Esophagus (tissue), 2 donors: ENCODE measurements at regions not wholly inside any gene's neighbourhood (a gene's known extent, or its start where the extent isn't known, plus 50 kb on each side); places are given as distances from the start of the nearest gene placed in this dataset.

Experiments used
- H3K27ac ChIP-seq, 2 donors: one replicate each; pipeline ENCODE4 v1.5.1; 2013; ENCODE audit warnings: low read depth in 2 of 2, mild to moderate bottlenecking in 2 of 2, inconsistent platforms in 1 of 2, low read length in 1 of 2, moderate library complexity in 1 of 2
- H3K27me3 ChIP-seq, 2 donors: one replicate each; pipeline ENCODE4 v1.6.1; 2013; ENCODE audit warnings: low read length in 2 of 2, control low read depth in 1 of 2, mild to moderate bottlenecking in 1 of 2; ENCODE audit not compliant: insufficient read depth in 2 of 2, control insufficient read depth in 1 of 2
- H3K36me3 ChIP-seq, 2 donors: one replicate each; pipeline ENCODE4 v1.6.1; 2013; ENCODE audit warnings: low read length in 1 of 2; ENCODE audit not compliant: control insufficient read depth in 2 of 2, insufficient read depth in 2 of 2
- H3K4me1 ChIP-seq, 2 donors: one replicate each; pipeline ENCODE4 v1.6.1; 2013; ENCODE audit warnings: low read length in 1 of 2; ENCODE audit not compliant: control insufficient read depth in 2 of 2, insufficient read depth in 2 of 2
- H3K4me3 ChIP-seq, 2 donors: one replicate each; pipeline ENCODE4 v1.5.1; 2013; ENCODE audit warnings: low read length in 2 of 2, mild to moderate bottlenecking in 2 of 2, low read depth in 1 of 2, moderate library complexity in 1 of 2
- H3K9me3 ChIP-seq, 2 donors: one replicate each; pipeline ENCODE4 v1.6.1; 2013; ENCODE audit warnings: mild to moderate bottlenecking in 2 of 2, low read depth in 1 of 2, low read length in 1 of 2, moderate library complexity in 1 of 2; ENCODE audit not compliant: control insufficient read depth in 2 of 2, insufficient read depth in 1 of 2
- WGBS, 2 donors: extraction: QIAGEN DNeasy Blood & Tissue Kit; methylation state at CpG; one replicate each; pipeline ENCODE4 v1.1.7; 2013; 5-methylcytosine and 5-hydroxymethylcytosine counted together
- donor health status: healthy with polysubstance abuse.
- donor health status: Bipolar disorder and iron deficiency.

DNA sequence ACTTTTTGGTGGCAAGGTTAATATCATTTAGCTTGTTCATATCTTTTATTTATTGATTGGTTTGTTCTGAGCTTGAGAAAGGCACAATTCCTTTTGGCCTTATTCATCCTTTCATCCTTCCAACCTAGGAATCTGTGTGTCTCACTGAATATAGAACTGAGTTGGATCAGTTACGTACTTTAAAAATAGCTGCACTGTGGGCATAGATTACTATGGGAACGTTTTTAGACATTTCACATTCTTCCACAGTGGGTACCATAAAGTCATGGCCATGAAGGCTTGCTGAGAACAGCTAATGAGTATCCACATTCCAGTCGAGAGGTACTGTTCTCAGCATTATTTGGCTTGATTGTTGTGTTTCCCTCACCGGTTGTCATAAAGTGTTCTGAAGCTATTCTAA lies 217.0 kb upstream of the DKK2 start:
- H3K4me1 ChIP-seq, result no peaks in the 10 kb centered on the region
- no peaks in the 10 kb centered on the region for H3K36me3 ChIP-seq
- H3K27me3 ChIP-seq, result no peaks in the 10 kb centered on the region
- WGBS, 2 donors, result 74 to 76% methylated on average over 4 of the region's 4 CpGs
- H3K4me3 ChIP-seq, result no peak overlapping the region
- H3K9me3 ChIP-seq, result no peaks in the 10 kb centered on the region
- H3K27ac ChIP-seq, result no peak overlapping the region

DNA sequence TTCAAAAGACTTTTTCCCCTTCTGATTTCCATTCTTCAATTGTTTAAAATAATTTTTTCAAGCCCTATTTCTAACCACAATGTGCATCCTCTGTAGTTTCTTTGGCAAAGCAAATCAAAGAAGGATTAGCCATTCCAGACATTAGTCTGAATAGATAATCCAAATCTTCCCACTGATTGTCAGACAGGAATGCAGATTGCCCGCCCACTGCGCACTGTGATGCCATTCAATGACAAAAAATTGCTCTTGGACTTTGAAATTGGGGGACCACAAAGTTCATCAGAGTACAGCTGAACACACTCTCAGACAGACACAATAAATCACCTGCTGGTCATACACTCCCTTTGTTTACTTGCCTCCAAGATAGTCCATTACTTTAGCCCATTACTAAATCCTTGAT lies 216.5 kb upstream of the DKK2 start:
- H3K27me3 ChIP-seq, result no peaks in the 10 kb centered on the region
- H3K4me3 ChIP-seq, result no peak overlapping the region
- H3K4me1 ChIP-seq, result no peaks in the 10 kb centered on the region
- WGBS, 2 donors, result 83 to 86% methylated on average over 2 of the region's 2 CpGs
- no peaks in the 10 kb centered on the region for H3K9me3 ChIP-seq
- no peak overlapping the region for H3K27ac ChIP-seq
- H3K36me3 ChIP-seq, result no peaks in the 10 kb centered on the region

DNA sequence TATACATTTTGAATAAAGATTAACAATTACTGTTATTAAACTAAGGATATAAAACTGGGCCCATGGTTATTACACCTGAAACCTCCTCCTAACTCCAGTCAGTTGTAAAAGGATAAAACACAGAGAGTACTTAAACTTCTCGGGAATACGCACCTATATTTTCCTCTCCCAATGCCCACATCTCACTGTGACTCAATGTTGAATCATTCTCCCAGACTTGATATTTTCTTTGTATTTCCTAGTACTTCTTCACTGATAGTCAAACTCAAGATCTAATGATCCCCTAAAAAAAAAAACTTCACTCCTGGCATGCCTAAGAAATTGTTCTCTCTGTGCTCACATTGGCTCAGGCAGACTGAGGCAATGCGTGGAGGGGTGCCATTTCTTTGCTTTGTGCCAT lies 212.5 kb upstream of the DKK2 start:
- H3K27ac ChIP-seq, result no peak overlapping the region
- WGBS, 2 donors, result 64 to 65% methylated on average over 3 of the region's 3 CpGs
- no peaks in the 10 kb centered on the region for H3K4me1 ChIP-seq
- H3K36me3 ChIP-seq, result no peaks in the 10 kb centered on the region
- no peaks in the 10 kb centered on the region for H3K27me3 ChIP-seq
- H3K9me3 ChIP-seq, result no peaks in the 10 kb centered on the region
- no peak overlapping the region for H3K4me3 ChIP-seq

DNA sequence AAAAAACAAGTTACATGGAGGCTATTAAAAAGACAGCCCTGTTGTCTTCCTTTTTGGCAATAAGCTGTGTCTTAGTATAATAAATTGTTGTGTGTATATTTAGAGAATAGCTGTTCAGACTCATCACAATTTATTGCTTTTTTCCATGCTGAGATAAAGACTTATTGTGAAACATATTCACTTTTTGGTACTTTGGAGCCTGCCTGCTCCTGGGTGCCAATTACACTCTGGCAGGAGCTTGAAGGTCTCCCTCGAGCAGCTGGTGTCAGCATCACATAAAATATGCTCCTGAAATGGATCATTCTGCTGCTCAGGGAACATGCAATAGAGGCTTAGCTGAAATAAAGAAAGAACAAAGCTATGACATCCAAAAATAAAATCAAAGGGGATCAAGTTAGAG lies 211.6 kb upstream of the DKK2 start:
- Histone ChIP-seq H3K4me1 (no peaks in the 10 kb centered on the region), H3K27me3 (no peaks in the 10 kb centered on the region), H3K27ac (no peak overlapping the region), H3K4me3 (no peak overlapping the region), H3K9me3 (no peaks in the 10 kb centered on the region), H3K36me3 (no peaks in the 10 kb centered on the region)
- WGBS, 2 donors, result 19 to 26% methylated on average over 1 of the region's 1 CpG

DNA sequence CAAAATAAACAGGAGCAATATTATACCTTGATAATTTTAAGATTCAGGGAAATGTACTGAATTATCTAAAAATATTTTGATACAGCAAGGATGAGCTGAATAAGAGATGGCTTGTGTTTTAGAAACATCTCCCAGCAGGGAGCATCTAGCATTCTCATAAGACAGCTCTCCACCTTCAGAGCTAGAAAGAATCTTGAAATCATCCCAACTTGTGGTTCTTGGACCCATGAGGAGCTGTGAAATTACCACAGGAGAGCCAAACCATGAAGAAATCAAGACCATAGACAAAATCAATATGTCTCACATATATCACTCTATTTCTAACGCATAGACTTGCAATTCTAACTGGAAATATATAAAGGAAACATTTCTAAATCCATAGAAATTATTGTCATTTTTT lies 210.6 kb upstream of the DKK2 start:
- 86 to 91% methylated on average over 1 of the region's 1 CpG for WGBS, 2 donors
- Histone ChIP-seq H3K4me3 (no peak overlapping the region), H3K9me3 (no peaks in the 10 kb centered on the region), H3K27me3 (no peaks in the 10 kb centered on the region), H3K4me1 (no peaks in the 10 kb centered on the region), H3K27ac (no peak overlapping the region), H3K36me3 (no peaks in the 10 kb centered on the region)

DNA sequence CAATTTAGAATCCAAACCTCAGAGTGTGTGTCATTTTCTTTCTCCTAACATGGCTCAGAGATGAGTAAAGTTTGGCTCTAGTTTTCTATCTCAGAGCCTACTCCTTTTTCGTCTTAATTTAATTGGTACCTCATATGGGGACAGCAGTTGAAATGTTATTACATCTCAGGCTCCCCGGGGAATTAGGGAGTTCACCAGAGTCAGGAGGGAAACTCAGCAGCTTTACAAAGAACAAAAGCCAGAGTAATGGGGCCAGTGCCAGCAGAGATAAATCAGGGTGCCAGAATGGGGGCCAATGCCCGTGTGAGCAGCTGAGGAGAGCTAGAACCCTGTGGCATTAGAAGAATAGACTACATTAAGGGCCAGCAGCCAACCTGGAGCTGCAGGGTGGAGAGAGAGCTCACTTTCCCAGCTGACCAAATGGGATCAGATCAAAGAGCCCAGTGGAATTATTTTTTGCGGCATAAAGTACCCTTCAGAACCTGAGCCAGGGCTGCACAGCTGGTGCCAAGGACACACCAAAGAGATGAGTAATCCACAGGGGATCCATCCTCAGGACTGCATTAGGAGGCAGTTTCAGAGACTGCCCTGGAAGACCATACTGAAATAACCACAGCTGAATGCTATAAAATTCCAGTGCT lies 207.1 kb upstream of the DKK2 start:
- 34 to 49% methylated on average over 4 of the region's 4 CpGs for WGBS, 2 donors
- Histone ChIP-seq H3K4me1 (no peaks in the 10 kb centered on the region), H3K27ac (no peak overlapping the region), H3K27me3 (no peaks in the 10 kb centered on the region), H3K36me3 (no peaks in the 10 kb centered on the region), H3K9me3 (no peaks in the 10 kb centered on the region), H3K4me3 (no peak overlapping the region)

DNA sequence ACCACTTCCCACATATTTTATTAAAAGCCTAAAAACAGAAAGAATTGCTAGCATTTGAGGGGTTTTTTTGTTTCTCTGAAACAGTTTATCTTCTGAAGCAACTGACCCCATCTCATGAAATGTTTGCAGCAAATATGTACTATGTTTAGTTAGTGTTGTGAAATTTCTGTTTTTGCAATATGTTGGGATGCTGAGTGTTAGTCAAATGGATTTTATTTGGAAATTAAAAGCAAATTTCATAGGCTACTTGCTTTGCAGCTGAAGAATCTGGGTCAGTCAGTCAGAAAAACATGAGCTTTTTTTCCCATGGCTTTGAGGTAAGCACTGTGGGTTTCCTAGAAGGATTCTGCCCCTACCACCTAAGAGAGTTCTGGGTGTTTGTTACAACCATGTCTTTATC lies 184.9 kb upstream of the DKK2 start:
- H3K36me3 ChIP-seq, result no peaks in the 10 kb centered on the region
- no peaks in the 10 kb centered on the region for H3K9me3 ChIP-seq
- no peak overlapping the region for H3K27ac ChIP-seq
- no peaks in the 10 kb centered on the region for H3K27me3 ChIP-seq
- no peaks in the 10 kb centered on the region for H3K4me1 ChIP-seq
- H3K4me3 ChIP-seq, result no peak overlapping the region

DNA sequence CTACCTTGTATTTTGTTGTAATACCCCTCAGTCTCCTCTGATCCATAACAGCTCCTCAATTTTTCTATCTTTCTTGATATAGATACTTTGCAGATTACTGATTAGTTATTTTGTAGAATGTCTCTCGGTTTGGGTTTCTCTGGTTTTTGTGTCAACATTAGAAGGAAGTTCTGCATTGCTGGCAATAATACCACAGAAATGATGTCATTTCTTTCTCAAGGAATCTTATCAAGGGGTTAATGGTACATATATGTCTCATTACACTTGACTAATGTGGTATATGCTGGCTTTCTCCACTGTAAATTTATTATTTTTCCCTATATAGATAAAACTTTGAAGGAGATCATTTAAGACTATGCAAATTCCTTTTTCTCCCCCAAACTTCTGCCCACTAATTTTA lies 183.6 kb upstream of the DKK2 start:
- H3K27me3 ChIP-seq, result no peaks in the 10 kb centered on the region
- no peaks in the 10 kb centered on the region for H3K4me1 ChIP-seq
- H3K36me3 ChIP-seq, result no peaks in the 10 kb centered on the region
- no peaks in the 10 kb centered on the region for H3K9me3 ChIP-seq
- WGBS, 2 donors, result 64 to 67% methylated on average over 1 of the region's 1 CpG
- no peak overlapping the region for H3K4me3 ChIP-seq
- no peak overlapping the region for H3K27ac ChIP-seq

DNA sequence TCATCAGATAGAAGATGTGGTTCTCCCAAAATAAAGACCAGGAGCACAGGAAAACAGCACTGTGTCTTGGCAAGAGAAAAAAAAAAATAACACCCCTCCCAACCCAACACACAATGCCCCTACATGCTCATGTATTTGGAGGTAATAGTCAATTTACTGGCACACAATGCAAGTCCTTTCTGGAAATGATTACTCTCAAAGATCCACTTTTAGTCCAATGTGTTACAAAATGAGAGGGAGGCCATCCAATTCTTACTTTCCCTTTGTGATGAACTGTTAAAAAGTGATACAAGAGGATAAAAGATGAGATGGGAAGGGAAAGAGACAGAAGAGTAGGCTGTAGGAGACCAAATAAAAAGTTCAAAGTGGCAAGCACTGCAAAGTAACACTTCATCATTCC lies 180.3 kb upstream of the DKK2 start:
- no peaks in the 10 kb centered on the region for H3K9me3 ChIP-seq
- H3K27me3 ChIP-seq, result no peaks in the 10 kb centered on the region
- H3K4me1 ChIP-seq, result no peaks in the 10 kb centered on the region
- no peak overlapping the region for H3K4me3 ChIP-seq
- no peaks in the 10 kb centered on the region for H3K36me3 ChIP-seq
- H3K27ac ChIP-seq, result no peak overlapping the region

DNA sequence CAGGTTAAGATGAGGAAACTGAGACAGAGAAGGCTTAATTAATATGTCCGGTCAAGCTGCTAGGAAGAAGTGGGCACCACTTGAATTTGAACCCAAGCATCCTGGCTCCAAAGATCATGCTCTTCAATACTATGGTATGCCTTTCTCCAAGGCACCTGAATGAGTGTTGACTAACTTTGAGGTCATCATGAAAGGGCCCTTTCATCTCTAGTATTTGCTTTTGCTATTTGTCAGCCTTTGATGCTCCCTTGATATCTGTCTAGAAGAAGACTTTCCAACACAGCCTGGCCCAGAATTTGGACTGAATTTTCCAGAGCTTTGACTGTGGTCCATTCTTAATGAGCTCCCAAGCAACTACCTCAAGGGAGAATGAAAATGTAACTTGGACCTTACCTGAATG lies 179.1 kb upstream of the DKK2 start:
- Histone ChIP-seq H3K4me1 (no peaks in the 10 kb centered on the region), H3K36me3 (no peaks in the 10 kb centered on the region), H3K9me3 (no peaks in the 10 kb centered on the region), H3K4me3 (no peak overlapping the region), H3K27ac (no peak overlapping the region), H3K27me3 (no peaks in the 10 kb centered on the region)
- 91% methylated on average over 1 of the region's 1 CpG for WGBS, 2 donors
